ENCODE measurements at regions not wholly inside any gene's neighbourhood (a gene's known extent, or its start where the extent isn't known, plus 50 kb on each side); places are given as distances from the start of the nearest gene placed in this dataset.
A peak's percentile ranks its signal among the peaks of the same experiment; 100 is the strongest.

DNA sequence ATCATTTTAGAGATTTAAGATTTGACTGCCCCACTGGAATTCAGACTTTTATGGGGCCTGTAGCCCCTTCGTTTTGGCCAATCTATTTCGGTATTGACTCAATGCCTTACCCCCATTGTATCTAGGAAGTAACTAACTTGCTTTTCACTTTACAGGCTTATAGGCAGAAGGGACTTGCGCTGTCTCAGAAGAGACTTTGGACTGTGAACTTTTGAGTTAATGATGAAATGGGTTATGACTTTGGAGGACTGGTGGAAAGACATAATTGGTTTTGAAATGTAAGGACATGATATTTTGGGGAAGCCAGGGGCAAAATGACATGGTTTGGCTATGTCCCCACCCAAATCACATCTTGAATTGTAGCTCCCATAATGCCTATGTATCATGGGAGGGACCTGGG is 463.0 kb upstream of the KLHL1 start:
- intact Hi-C loops (cut with DNase I) = no loop called here
- TF ChIP-seq EP300 (IDR thresholded peaks at IDR 0.05) (no peak), POLR2AphosphoS5 (IDR thresholded peaks at IDR 0.05) (no peak)
- TF ChIP-seq, protein P1, sequence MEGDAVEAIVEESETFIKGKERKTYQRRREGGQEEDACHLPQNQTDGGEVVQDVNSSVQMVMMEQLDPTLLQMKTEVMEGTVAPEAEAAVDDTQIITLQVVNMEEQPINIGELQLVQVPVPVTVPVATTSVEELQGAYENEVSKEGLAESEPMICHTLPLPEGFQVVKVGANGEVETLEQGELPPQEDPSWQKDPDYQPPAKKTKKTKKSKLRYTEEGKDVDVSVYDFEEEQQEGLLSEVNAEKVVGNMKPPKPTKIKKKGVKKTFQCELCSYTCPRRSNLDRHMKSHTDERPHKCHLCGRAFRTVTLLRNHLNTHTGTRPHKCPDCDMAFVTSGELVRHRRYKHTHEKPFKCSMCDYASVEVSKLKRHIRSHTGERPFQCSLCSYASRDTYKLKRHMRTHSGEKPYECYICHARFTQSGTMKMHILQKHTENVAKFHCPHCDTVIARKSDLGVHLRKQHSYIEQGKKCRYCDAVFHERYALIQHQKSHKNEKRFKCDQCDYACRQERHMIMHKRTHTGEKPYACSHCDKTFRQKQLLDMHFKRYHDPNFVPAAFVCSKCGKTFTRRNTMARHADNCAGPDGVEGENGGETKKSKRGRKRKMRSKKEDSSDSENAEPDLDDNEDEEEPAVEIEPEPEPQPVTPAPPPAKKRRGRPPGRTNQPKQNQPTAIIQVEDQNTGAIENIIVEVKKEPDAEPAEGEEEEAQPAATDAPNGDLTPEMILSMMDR (IDR thresholded peaks at IDR 0.05) = no peak
- 87% methylated on average over 3 of the region's 3 CpGs for WGBS

DNA sequence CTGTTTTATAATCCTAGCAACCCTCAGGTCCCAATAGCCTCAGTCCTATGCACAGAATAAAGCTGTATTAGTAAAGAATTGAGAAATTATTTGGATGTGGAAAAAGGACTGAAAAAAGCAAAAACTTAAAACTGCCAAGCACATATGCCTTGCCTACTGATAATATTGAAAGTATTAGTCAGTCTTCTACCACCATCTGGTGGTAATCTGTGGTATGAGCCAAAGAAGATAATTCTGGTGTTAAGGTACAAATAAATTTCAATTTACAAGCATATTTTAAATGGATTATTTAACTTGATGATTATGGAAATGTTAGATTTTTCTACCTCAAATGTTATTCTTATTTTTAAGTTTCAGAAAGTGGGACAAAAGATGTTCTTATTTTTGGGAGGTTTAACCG is 460.3 kb upstream of the KLHL1 start:
- no peaks in the 10 kb centered on the region for H3K4me1 ChIP-seq
- no peak overlapping the region for H3K27ac ChIP-seq (replicated peaks in 1 of 4)
- H3K27me3 ChIP-seq = no peaks in the 10 kb centered on the region
- WGBS = 91% methylated on average over 1 of the region's 1 CpG
- no peak for DNase-seq (ENCODE audit: extremely low spot score)
- H3K9me3 ChIP-seq = no peaks in the 10 kb centered on the region
- TF ChIP-seq, protein P1 (IDR thresholded peaks at IDR 0.05) = peak; percentile 36 to 57 (median 50)
- TF ChIP-seq EP300 (IDR thresholded peaks at IDR 0.05) (no peak), POLR2A (IDR thresholded peaks at IDR 0.05; ENCODE audit: low read depth) (no peak)
- intact Hi-C loops (cut with DNase I) = loop anchor here (5.0 kb wide), 1 partner anchor 1031 kb away; no protein-coding TSS in a partner anchor
- H3K4me3 ChIP-seq = no peak overlapping the region
- no peaks in the 10 kb centered on the region for H3K36me3 ChIP-seq

More for the DNA sequence above, 463.0 kb upstream of the KLHL1 start:
- Histone ChIP-seq H3K27ac (replicated peaks in 1 of 4) (no peak overlapping the region), H3K36me3 (no peaks in the 10 kb centered on the region), H3K9me3 (no peaks in the 10 kb centered on the region), H3K4me1 (no peaks in the 10 kb centered on the region), H3K4me3 (no peak overlapping the region), H3K27me3 (no peaks in the 10 kb centered on the region)
- DNase-seq (ENCODE audit: extremely low spot score) = no peak

DNA sequence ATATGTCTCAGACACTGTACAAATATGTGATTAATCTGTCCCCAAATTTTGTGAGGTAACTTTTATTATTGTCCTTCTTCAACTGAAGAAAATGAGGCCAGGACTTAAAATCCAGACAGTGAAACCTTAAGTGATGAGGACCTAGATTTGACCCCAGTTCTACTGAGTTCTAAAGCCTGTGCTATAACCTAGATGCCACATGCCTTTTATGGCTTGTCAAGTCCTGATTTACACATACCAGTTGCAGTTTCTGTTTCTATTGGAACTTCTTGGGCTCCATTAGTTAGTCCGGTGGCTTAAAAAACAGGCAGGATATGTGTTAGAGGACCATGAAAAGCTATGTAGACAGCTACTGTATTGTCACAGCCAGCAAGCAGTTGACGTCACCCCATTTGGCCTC is 436.5 kb upstream of the KLHL1 start:
- H3K9me3 ChIP-seq = no peaks in the 10 kb centered on the region
- H3K36me3 ChIP-seq = no peaks in the 10 kb centered on the region
- no peaks in the 10 kb centered on the region for H3K27me3 ChIP-seq
- TF ChIP-seq POLR2AphosphoS5 (IDR thresholded peaks at IDR 0.05) (no peak), POLR2A (IDR thresholded peaks at IDR 0.05; ENCODE audit: low read depth) (no peak), EP300 (IDR thresholded peaks at IDR 0.05) (no peak)
- TF ChIP-seq, protein P1 (IDR thresholded peaks at IDR 0.05) = no peak
- H3K4me3 ChIP-seq = no peak overlapping the region
- H3K4me1 ChIP-seq = no peaks in the 10 kb centered on the region
- WGBS = 95% methylated on average over 2 of the region's 2 CpGs
- no peak for DNase-seq (ENCODE audit: extremely low spot score)
- no peak overlapping the region for H3K27ac ChIP-seq (replicated peaks in 1 of 4)
- intact Hi-C loops (cut with DNase I) = no loop called here

DNA sequence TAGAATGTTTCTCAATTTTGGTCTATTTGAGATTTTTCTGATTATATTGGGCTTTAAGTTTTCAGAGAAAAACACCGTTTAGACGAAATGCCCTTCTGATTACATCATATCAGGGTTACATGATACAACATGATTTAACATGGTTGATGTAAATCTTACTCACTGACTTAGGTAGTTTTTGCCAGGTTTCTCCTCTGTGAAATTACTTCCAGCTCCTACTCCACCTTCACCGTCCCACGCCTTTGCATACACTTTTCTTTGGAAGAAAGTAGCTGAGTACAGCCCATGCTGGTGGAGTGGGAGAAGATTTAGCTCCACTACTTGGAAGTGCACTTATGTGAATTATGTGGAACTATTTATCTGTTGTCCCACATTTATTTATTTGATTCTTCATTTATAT is 433.2 kb upstream of the KLHL1 start:
- no peak for DNase-seq (ENCODE audit: extremely low spot score)
- intact Hi-C loops (cut with DNase I) = no loop called here
- WGBS = 92% methylated on average over 4 of the region's 4 CpGs

DNA sequence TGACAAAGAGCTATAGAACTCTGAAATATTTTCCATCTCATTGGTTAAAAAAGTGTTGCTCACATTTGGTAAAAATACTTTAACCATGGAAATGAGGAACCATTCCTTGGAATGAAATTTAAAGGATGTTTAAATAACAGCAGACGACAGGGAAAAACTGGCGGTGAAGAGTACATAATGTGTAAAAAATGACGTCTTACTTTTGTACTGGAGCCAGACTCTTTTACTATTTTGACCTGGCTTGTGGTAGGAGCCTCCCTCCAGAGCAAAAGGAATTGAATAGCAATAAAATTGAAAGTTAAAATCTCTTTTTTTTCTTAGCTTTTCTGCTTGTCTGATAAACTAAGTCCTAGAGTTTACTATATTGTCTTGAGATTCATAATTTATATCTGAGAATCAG is 426.2 kb upstream of the KLHL1 start:
- H3K9me3 ChIP-seq = no peaks in the 10 kb centered on the region
- intact Hi-C loops (cut with DNase I) = no loop called here
- no peak overlapping the region for H3K27ac ChIP-seq (replicated peaks in 1 of 4)
- H3K36me3 ChIP-seq = no peaks in the 10 kb centered on the region
- no peaks in the 10 kb centered on the region for H3K4me1 ChIP-seq
- 33% methylated on average over 3 of the region's 3 CpGs for WGBS
- TF ChIP-seq POLR2A (IDR thresholded peaks at IDR 0.05; ENCODE audit: low read depth) (no peak), EP300 (IDR thresholded peaks at IDR 0.05) (no peak), POLR2AphosphoS5 (IDR thresholded peaks at IDR 0.05) (no peak)
- TF ChIP-seq, protein P1 (IDR thresholded peaks at IDR 0.05) = no peak
- H3K4me3 ChIP-seq = no peak overlapping the region
- no peaks in the 10 kb centered on the region for H3K27me3 ChIP-seq
- no peak for DNase-seq (ENCODE audit: extremely low spot score)

More for the DNA sequence above, 433.2 kb upstream of the KLHL1 start:
- Histone ChIP-seq H3K27me3 (no peaks in the 10 kb centered on the region), H3K9me3 (no peaks in the 10 kb centered on the region), H3K4me3 (no peak overlapping the region), H3K27ac (replicated peaks in 1 of 4) (no peak overlapping the region), H3K36me3 (no peaks in the 10 kb centered on the region), H3K4me1 (no peaks in the 10 kb centered on the region)
- TF ChIP-seq POLR2AphosphoS5 (IDR thresholded peaks at IDR 0.05) = no peak
- TF ChIP-seq EP300 (IDR thresholded peaks at IDR 0.05) = no peak
- TF ChIP-seq, protein P1 (IDR thresholded peaks at IDR 0.05) = no peak
- no peak for TF ChIP-seq POLR2A (IDR thresholded peaks at IDR 0.05; ENCODE audit: low read depth)

All from esophagus muscularis mucosa (tissue), 4 donors.